ENCODE measurements at regions not wholly inside any gene's neighbourhood (a gene's known extent, or its start where the extent isn't known, plus 50 kb on each side); places are given as distances from the start of the nearest gene placed in this dataset.
A peak's percentile ranks its signal among the peaks of the same experiment; 100 is the strongest.

GRCh38 chr2:235312571-235312970 is 181.3 kb upstream of the AGAP1 start:
- Histone ChIP-seq H3K27me3 (replicated peaks in 2 of 5; ENCODE audit: control insufficient read depth in 4 of 5, insufficient read depth in 5 of 5, low read length in 4 of 5) (peaks cover 0 to 28% (median 6%) of the 10 kb centered on the region in 5 experiments), H3K36me3 (ENCODE audit: control insufficient read depth in 4 of 4, insufficient read depth in 4 of 4, low read length in 3 of 4) (no peaks in the 10 kb centered on the region), H3K4me3 (ENCODE audit: control insufficient read depth in 1 of 7, extremely low read depth in 1 of 7, insufficient read depth in 4 of 7, low read depth in 2 of 7, low read length in 6 of 7) (no peak overlapping the region), H3K27ac (ENCODE audit: insufficient read depth in 1 of 2, low read depth in 1 of 2, low read length in 2 of 2, poor library complexity in 1 of 2, severe bottlenecking in 2 of 2) (no peak overlapping the region), H3K9me3 (ENCODE audit: control extremely low read depth in 1 of 5, control insufficient read depth in 4 of 5, insufficient read depth in 2 of 5, low read depth in 1 of 5, low read length in 4 of 5) (peaks cover 0 to 3% (median 0%) of the 10 kb centered on the region in 5 experiments), H3K4me1 (ENCODE audit: control extremely low read depth in 1 of 4, control insufficient read depth in 4 of 4, insufficient read depth in 4 of 4, low read length in 3 of 4) (no peaks in the 10 kb centered on the region)
- POLR2A ChIA-PET, result no interaction called here
- CTCF ChIA-PET, result interaction anchor here (0.7 kb wide), 1 partner anchor 828 kb away, joined by 3 read pairs; no protein-coding TSS in a partner anchor
- DNase-seq, result no peak
- WGBS (ENCODE audit: insufficient coverage), result no CpG with 5 or more reads among the region's 2 CpGs

- 79% methylated on average over 8 of the region's 11 CpGs for WGBS (ENCODE audit: insufficient coverage)
- Histone ChIP-seq H3K27ac (ENCODE audit: insufficient read depth in 1 of 2, low read depth in 1 of 2, low read length in 2 of 2, poor library complexity in 1 of 2, severe bottlenecking in 2 of 2) (no peak overlapping the region), H3K4me1 (ENCODE audit: control extremely low read depth in 1 of 4, control insufficient read depth in 4 of 4, insufficient read depth in 4 of 4, low read length in 3 of 4) (no peaks in the 10 kb centered on the region), H3K4me3 (ENCODE audit: control insufficient read depth in 1 of 7, extremely low read depth in 1 of 7, insufficient read depth in 4 of 7, low read depth in 2 of 7, low read length in 6 of 7) (no peak overlapping the region), H3K9me3 (ENCODE audit: control extremely low read depth in 1 of 5, control insufficient read depth in 4 of 5, insufficient read depth in 2 of 5, low read depth in 1 of 5, low read length in 4 of 5) (peaks cover 0 to 3% (median 0%) of the 10 kb centered on the region in 5 experiments), H3K27me3 (replicated peaks in 2 of 5; ENCODE audit: control insufficient read depth in 4 of 5, insufficient read depth in 5 of 5, low read length in 4 of 5) (peaks cover 0 to 29% (median 6%) of the 10 kb centered on the region in 5 experiments), H3K36me3 (ENCODE audit: control insufficient read depth in 4 of 4, insufficient read depth in 4 of 4, low read length in 3 of 4) (no peaks in the 10 kb centered on the region)
- POLR2A ChIA-PET, result no interaction called here
- CTCF ChIA-PET, result no interaction called here
- peak in 1 of 3 donors; percentile 3 for DNase-seq
These were observed 179.4 kb upstream of the AGAP1 start for GRCh38 chr2:235314371-235314930.

GRCh38 chr2:235319095-235319494 is 174.7 kb upstream of the AGAP1 start:
- 100% methylated on average over 2 of the region's 4 CpGs for WGBS (ENCODE audit: insufficient coverage)
- no peak for DNase-seq
- POLR2A ChIA-PET, result no interaction called here
- Histone ChIP-seq H3K4me1 (ENCODE audit: control extremely low read depth in 1 of 4, control insufficient read depth in 4 of 4, insufficient read depth in 4 of 4, low read length in 3 of 4) (no peaks in the 10 kb centered on the region), H3K4me3 (ENCODE audit: control insufficient read depth in 1 of 7, extremely low read depth in 1 of 7, insufficient read depth in 4 of 7, low read depth in 2 of 7, low read length in 6 of 7) (no peak overlapping the region), H3K36me3 (ENCODE audit: control insufficient read depth in 4 of 4, insufficient read depth in 4 of 4, low read length in 3 of 4) (no peaks in the 10 kb centered on the region), H3K9me3 (ENCODE audit: control extremely low read depth in 1 of 5, control insufficient read depth in 4 of 5, insufficient read depth in 2 of 5, low read depth in 1 of 5, low read length in 4 of 5) (no peaks in the 10 kb centered on the region), H3K27me3 (replicated peaks in 2 of 5; ENCODE audit: control insufficient read depth in 4 of 5, insufficient read depth in 5 of 5, low read length in 4 of 5) (peaks cover 0 to 51% (median 5%) of the 10 kb centered on the region in 5 experiments), H3K27ac (ENCODE audit: insufficient read depth in 1 of 2, low read depth in 1 of 2, low read length in 2 of 2, poor library complexity in 1 of 2, severe bottlenecking in 2 of 2) (no peak overlapping the region)
- CTCF ChIA-PET, result no interaction called here

- H3K27ac ChIP-seq (ENCODE audit: insufficient read depth in 1 of 2, low read depth in 1 of 2, low read length in 2 of 2, poor library complexity in 1 of 2, severe bottlenecking in 2 of 2), result no peak overlapping the region
- H3K9me3 ChIP-seq (ENCODE audit: control extremely low read depth in 1 of 5, control insufficient read depth in 4 of 5, insufficient read depth in 2 of 5, low read depth in 1 of 5, low read length in 4 of 5), result no peaks in the 10 kb centered on the region
- WGBS (ENCODE audit: insufficient coverage), result 93% methylated on average over 7 of the region's 9 CpGs
- ChIA-PET CTCF (no interaction called here), POLR2A (no interaction called here)
- no peaks in the 10 kb centered on the region for H3K4me1 ChIP-seq (ENCODE audit: control extremely low read depth in 1 of 4, control insufficient read depth in 4 of 4, insufficient read depth in 4 of 4, low read length in 3 of 4)
- H3K27me3 ChIP-seq (replicated peaks in 2 of 5; ENCODE audit: control insufficient read depth in 4 of 5, insufficient read depth in 5 of 5, low read length in 4 of 5), result peaks cover 0 to 63% (median 10%) of the 10 kb centered on the region in 5 experiments
- H3K36me3 ChIP-seq (ENCODE audit: control insufficient read depth in 4 of 4, insufficient read depth in 4 of 4, low read length in 3 of 4), result no peaks in the 10 kb centered on the region
- no peak for DNase-seq
- no peak overlapping the region for H3K4me3 ChIP-seq (ENCODE audit: control insufficient read depth in 1 of 7, extremely low read depth in 1 of 7, insufficient read depth in 4 of 7, low read depth in 2 of 7, low read length in 6 of 7)
These were observed 173.5 kb upstream of the AGAP1 start for GRCh38 chr2:235320326-235320725.

GRCh38 chr2:235324324-235324723 is 169.5 kb upstream of the AGAP1 start:
- POLR2A ChIA-PET, result no interaction called here
- H3K4me3 ChIP-seq (ENCODE audit: control insufficient read depth in 1 of 7, extremely low read depth in 1 of 7, insufficient read depth in 4 of 7, low read depth in 2 of 7, low read length in 6 of 7), result no peak overlapping the region
- H3K9me3 ChIP-seq (ENCODE audit: control extremely low read depth in 1 of 5, control insufficient read depth in 4 of 5, insufficient read depth in 2 of 5, low read depth in 1 of 5, low read length in 4 of 5), result no peaks in the 10 kb centered on the region
- H3K4me1 ChIP-seq (ENCODE audit: control extremely low read depth in 1 of 4, control insufficient read depth in 4 of 4, insufficient read depth in 4 of 4, low read length in 3 of 4), result no peaks in the 10 kb centered on the region
- H3K27me3 ChIP-seq (replicated peaks in 2 of 5; ENCODE audit: control insufficient read depth in 4 of 5, insufficient read depth in 5 of 5, low read length in 4 of 5), result peaks cover 0 to 68% (median 17%) of the 10 kb centered on the region in 5 experiments
- H3K27ac ChIP-seq (ENCODE audit: insufficient read depth in 1 of 2, low read depth in 1 of 2, low read length in 2 of 2, poor library complexity in 1 of 2, severe bottlenecking in 2 of 2), result no peak overlapping the region
- DNase-seq, result no peak
- 21% methylated on average over 7 of the region's 9 CpGs for WGBS (ENCODE audit: insufficient coverage)
- no peaks in the 10 kb centered on the region for H3K36me3 ChIP-seq (ENCODE audit: control insufficient read depth in 4 of 4, insufficient read depth in 4 of 4, low read length in 3 of 4)
- CTCF ChIA-PET, result no interaction called here

GRCh38 chr2:235325151-235325550 is 168.7 kb upstream of the AGAP1 start:
- POLR2A ChIA-PET, result no interaction called here

GRCh38 chr2:235328991-235329390 is 164.9 kb upstream of the AGAP1 start:
- Histone ChIP-seq H3K4me1 (ENCODE audit: control extremely low read depth in 1 of 4, control insufficient read depth in 4 of 4, insufficient read depth in 4 of 4, low read length in 3 of 4) (no peaks in the 10 kb centered on the region), H3K36me3 (ENCODE audit: control insufficient read depth in 4 of 4, insufficient read depth in 4 of 4, low read length in 3 of 4) (no peaks in the 10 kb centered on the region), H3K27ac (ENCODE audit: insufficient read depth in 1 of 2, low read depth in 1 of 2, low read length in 2 of 2, poor library complexity in 1 of 2, severe bottlenecking in 2 of 2) (no peak overlapping the region), H3K27me3 (replicated peaks in 2 of 5; ENCODE audit: control insufficient read depth in 4 of 5, insufficient read depth in 5 of 5, low read length in 4 of 5) (peaks cover 0 to 46% (median 13%) of the 10 kb centered on the region in 5 experiments), H3K9me3 (ENCODE audit: control extremely low read depth in 1 of 5, control insufficient read depth in 4 of 5, insufficient read depth in 2 of 5, low read depth in 1 of 5, low read length in 4 of 5) (peaks cover 0 to 11% (median 4%) of the 10 kb centered on the region in 5 experiments), H3K4me3 (ENCODE audit: control insufficient read depth in 1 of 7, extremely low read depth in 1 of 7, insufficient read depth in 4 of 7, low read depth in 2 of 7, low read length in 6 of 7) (no peak overlapping the region)
- WGBS (ENCODE audit: insufficient coverage), result 100% methylated on average over 1 of the region's 1 CpG
- no peak for DNase-seq
- POLR2A ChIA-PET, result no interaction called here
- CTCF ChIA-PET, result no interaction called here

More at GRCh38 chr2:235325151-235325550, 168.7 kb upstream of the AGAP1 start:
- DNase-seq, result no peak
- CTCF ChIA-PET, result no interaction called here
- WGBS (ENCODE audit: insufficient coverage), result 56% methylated on average over 6 of the region's 6 CpGs
- peaks cover 0 to 60% (median 17%) of the 10 kb centered on the region in 5 experiments for H3K27me3 ChIP-seq (replicated peaks in 2 of 5; ENCODE audit: control insufficient read depth in 4 of 5, insufficient read depth in 5 of 5, low read length in 4 of 5)
- no peaks in the 10 kb centered on the region for H3K9me3 ChIP-seq (ENCODE audit: control extremely low read depth in 1 of 5, control insufficient read depth in 4 of 5, insufficient read depth in 2 of 5, low read depth in 1 of 5, low read length in 4 of 5)
- H3K27ac ChIP-seq (ENCODE audit: insufficient read depth in 1 of 2, low read depth in 1 of 2, low read length in 2 of 2, poor library complexity in 1 of 2, severe bottlenecking in 2 of 2), result no peak overlapping the region
- no peaks in the 10 kb centered on the region for H3K36me3 ChIP-seq (ENCODE audit: control insufficient read depth in 4 of 4, insufficient read depth in 4 of 4, low read length in 3 of 4)
- no peak overlapping the region for H3K4me3 ChIP-seq (ENCODE audit: control insufficient read depth in 1 of 7, extremely low read depth in 1 of 7, insufficient read depth in 4 of 7, low read depth in 2 of 7, low read length in 6 of 7)
- H3K4me1 ChIP-seq (ENCODE audit: control extremely low read depth in 1 of 4, control insufficient read depth in 4 of 4, insufficient read depth in 4 of 4, low read length in 3 of 4), result no peaks in the 10 kb centered on the region

Measured in common myeloid progenitor, CD34-positive (primary cell).